ENCODE measurements at regions not wholly inside any gene's neighbourhood (a gene's known extent, or its start where the extent isn't known, plus 50 kb on each side); places are given as distances from the start of the nearest gene placed in this dataset.
"Not testable (repeated sequence)": the region's sequence is repeated elsewhere in the genome, so short reads cannot be mapped to it uniquely, and the experiment has no call there.

DNA sequence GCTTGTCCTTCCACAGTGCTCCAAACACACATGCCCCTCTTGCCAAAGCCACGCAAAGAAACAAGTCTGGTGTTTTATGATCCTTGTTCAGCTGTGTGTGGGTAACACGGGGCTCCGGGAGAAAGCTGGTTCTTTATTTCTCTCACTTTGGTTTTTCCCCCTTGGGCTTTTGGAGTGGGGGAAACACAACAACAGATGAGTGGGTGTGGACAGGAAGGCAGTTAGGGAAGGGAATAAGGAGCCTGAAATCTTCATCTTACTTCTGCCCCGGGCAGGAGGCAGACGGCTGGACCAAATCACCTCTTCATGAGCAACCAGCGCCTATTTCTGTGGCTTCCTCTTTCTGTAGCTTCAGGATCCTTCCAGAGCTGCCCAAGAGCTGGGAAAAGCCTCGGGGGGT is 218.5 kb downstream of the PHETA1 start:
- no peak for DNase-seq

DNA sequence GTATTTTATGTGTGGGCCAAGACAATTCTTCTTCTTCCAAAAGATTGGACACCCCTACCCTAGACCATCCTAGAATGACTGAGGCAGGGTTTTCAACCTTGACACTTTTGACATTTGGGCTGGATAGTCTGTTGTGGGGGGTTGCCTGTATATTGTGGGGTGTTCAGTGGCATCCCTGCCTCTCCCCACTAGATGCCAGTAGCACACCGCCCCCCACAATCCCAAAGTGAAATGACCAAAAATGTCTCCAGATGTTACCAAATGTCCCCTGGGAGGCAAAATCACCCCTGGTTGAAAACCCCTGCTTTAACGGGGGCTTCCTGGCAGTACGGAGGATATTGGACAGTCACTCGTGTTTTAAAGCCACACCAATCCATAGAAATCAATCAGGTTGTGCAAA is 219.6 kb downstream of the PHETA1 start:
- DNase-seq = no peak

DNA sequence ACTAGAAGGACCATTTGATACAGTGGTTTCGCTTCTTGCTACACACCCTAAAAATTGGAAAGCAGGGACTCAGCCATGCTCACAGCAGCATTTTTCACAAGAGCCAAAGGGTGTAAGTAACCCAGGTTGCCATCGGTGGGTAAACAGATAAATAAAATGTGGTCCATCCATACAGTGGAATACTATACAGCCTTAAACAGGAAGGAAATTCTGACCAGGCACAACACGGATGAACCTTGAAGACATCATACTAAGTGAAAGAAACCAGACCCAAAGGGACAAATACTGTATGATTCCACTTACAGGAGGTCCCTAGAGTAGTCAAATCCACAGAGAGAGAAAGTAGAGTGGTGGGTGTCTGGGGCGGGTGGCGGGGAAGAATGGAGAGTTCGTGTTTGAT is 220.9 kb downstream of the PHETA1 start:
- DNase-seq = no peak

- DNase-seq = no peak
These were observed 222.9 kb upstream of the MYL2 start for GRCh38 chr12:111143271-111143670.

DNA sequence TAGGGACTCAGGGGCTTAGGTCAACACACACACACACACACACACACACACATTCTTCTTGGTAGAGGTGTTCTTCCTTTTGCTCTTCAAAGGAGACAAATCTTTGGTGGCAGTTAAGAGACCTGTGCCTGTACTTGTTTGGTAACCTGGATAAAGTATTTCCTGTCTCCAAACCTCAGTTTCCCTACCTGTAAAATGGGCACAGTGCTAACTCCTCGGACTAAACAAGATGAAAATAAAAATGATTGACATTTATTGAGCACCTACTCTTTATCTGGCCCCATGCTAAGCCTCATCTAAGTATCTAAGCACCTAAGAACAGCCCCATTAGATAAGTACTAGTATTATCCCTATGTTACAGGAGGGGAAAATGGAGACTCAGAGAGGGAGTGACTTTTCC is 220.8 kb upstream of the MYL2 start:
- no peak for DNase-seq

DNA sequence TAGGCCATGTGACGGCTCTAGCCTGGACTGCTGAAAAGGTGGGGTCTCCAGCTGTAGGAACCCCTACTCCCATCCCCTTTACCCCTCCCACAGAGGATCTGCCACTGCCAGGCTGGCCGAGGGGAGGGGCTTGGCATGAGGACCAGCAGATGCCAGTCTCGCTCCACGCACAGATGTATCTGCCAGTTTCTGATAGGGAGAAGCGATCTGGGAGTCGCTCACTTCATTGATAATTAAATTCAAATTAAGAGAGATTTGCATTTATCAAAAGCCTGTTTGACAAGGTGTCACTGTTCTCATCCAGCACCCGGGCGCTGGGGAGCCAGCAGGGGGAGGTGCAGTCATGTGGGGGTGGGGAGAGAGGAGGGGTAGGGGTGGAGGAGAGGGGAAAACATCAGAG is 217.6 kb upstream of the MYL2 start:
- no peak for DNase-seq

DNA sequence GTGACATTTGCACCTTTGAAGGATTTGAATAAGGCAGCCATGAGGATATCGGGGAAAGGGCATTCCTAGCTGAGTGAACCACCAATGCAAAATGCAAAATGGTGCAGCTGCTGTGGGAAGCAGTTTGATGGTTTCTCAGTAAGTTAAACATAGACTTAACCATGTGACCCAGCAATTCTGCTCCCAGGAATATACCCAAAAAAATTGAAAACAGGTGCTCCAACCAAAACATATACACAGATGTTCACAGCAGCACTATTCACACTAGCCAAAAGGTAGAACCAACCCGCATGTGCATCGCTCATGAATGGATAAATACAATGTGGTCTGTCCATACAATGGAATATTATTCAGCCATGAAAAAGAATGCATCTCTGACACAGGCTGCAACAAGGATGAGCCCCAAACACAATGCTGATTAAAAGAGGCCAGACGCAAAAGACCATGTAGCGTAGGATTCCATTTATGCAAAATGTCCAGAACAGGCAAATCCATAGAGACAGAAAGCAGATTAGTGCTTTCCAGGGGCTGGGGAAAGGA is 215.0 kb upstream of the MYL2 start:
- no peak for DNase-seq

GRCh38 chr12:111130336-111130735 is 210.0 kb upstream of the MYL2 start:
- no peak for DNase-seq

DNA sequence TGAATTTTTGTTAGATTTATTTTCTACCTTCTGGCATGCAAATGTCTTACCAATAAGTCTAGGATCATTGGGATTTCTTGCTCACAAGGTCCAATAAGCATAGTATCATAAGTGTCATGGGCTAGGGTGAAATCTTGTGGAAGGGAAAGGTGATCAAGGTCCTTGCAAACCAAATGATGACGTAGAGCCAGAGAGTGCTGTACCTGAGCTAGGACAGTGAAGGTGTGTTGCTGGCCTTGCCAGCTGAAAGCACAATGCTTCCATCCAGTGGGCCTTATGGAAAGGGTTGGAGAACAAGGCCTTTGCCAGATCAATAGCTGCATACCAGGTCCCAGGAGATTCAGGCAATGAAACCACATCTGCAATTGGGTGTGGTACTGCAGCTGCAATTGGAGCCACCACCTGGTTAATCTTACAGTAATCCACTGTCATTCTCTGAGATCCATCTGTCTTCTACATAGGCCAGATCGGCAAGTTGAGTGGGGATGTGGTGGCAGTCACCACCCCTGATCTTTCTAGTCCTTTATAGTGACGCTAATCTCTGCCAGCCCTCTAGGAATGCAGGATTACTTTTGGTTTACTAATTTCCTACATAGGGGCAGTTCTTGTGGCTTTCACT is 208.9 kb upstream of the MYL2 start:
- no peak for DNase-seq

- DNase-seq = no peak
These were observed 206.0 kb upstream of the MYL2 start for GRCh38 chr12:111126331-111126730.

DNA sequence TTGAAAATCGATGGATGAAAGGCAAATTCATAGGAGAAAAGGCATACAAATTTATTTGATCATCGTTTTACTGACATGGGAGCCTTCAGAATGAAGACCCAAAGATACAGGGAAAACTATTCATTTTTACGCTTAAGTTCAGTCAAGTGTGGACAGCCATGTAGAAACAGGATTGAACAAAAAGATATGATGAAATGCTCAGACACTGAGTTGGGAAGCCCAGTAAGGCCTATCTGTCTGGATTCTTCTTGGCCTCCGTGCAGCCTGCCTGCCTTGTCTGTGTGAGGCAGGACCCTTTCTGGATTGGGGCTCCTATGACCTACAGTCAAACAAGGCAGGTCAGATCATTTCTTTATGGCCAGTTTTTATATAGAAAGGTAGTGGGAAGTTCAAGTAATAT is 203.8 kb upstream of the MYL2 start:
- no peak for DNase-seq

DNA sequence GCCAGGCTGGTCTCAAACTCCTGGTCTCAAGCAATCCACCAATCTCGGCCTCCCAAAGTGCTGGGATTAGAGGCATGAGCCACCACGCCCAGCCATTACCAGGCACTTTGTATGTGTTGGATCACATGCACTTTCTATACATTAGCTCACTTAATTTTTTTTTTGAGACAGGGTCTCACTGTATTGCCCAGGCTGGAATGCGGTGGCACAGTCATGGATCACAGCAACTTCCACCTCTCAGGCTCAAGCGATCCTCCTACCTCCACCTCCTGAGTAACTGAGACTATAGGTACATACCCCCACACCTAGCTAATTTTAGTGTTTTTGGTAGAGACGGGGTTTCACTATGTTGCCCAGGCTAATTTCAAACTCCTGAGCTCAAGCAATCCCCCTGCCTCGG is 203.0 kb upstream of the MYL2 start:
- DNase-seq = no peak

DNA sequence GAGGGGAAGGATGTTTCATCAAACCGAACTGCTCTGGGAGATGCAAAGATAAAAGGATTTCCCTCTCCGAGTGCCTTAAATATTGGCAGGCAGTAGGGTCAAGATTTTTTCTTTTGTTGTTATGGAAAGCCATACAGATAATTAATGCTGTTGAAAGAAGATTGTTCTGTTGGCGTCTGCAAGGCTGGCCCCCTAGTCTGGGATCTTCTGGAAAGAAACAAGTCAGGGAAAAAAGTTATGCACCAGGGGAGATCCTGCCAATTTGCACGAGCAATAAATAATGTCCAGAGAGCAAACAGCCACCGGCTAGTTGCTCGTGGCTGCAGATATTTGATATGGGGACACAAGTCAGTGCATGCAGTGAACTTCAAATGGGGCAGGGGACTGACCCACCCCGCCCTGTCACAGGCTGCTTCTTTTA is 202.1 kb upstream of the MYL2 start:
- no peak for DNase-seq

DNA sequence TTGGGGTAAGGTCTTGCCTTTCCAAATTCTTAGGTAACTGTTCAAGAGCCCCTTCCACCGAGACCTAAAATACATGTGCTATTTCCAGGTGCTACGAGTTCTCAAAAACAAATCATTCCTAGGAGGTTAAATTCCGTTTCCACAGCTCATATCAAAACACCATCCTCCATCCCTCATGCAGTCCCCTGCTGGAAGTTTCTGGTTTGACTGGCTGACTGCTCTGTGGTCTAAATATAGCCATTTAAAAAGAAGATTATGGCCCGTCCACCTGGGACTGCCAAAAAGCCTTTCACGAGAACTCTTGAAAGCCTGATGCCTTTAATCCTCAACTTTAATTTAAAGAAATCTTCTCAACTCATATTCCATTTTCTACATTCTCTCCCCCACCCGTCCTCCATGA is 201.5 kb upstream of the MYL2 start:
- DNase-seq = no peak

DNA sequence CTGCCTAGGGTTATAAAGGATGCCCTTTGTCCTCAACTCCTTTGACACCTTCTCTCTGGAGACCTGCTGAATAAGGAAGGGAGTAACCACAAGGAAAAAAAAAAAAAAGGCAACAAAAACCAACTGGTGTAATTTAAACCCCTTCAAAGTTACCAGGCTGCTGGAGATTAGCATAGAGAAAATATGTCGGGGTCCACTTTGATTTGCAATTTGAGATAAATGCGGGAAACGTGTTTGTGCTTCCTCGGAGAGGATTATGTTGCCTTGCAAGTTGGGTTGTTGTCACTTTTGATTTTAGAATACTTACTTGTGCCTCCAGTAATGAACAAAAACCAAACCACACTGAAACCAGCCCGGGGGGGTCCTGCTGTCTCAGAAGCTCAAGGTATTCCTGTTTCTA is 200.2 kb upstream of the MYL2 start:
- DNase-seq = no peak

DNA sequence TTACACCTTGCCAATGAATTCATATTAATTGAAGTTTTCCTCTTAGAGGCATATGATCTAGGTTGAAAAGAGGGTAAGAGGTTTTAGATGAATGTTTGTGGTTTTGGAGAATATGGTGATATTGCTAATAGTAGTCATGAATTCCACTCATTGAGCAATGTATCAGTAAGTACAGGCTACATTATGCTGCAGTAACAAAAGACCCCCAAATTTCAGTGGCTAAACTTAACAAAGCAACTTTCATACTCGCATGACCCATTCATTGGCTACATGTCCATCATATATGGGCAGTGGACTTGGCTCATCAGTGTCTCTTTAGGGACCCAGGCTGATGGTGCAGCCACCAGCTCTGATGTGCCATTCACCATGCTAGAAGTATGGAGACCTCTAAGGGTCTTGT is 196.6 kb upstream of the MYL2 start:
- DNase-seq = no peak

- DNase-seq = not testable (repeated sequence)
These were observed 192.9 kb upstream of the MYL2 start for GRCh38 chr12:111113313-111113712.

- DNase-seq = no peak
These were observed 192.1 kb upstream of the MYL2 start for GRCh38 chr12:111112311-111113098.

DNA sequence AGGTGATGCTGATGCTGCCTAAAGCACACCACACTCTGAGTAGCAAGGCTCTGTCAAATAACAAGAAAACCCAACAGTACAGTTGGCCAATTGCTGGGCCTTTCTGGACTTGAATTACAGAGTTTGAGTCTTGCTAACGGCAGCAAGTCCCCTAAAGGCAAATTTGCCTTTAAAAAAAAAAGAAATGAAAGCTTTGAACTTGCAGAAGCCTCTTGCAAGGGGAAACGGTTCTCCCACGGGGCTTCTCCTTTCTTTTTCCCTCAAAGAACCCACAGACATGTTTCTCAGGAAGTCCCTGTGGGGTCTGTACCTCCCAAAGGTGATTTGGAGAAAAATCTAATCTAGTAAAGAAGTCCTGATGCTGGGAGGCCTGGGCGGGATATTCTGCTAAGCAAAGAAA is 191.3 kb upstream of the MYL2 start:
- DNase-seq = no peak

DNA sequence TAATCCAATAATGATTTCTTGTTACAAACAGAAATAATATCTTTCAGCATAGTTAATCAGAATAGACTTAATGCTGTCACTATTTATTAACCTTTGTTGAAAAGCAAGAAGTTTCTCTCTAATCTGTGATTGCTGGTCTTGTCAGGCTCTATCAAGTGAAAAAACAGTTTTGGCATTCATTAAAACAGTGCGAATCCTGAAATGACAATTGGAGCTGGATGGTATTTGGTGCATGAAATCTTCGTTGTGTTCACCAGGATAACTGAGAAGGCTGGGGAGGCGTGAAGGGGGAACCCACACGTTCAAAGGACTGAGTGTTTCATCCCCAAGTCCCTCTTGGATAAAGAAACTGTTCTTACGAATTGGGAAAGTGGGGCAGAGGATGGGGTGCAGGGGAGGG is 190.2 kb upstream of the MYL2 start:
- DNase-seq = no peak

DNA sequence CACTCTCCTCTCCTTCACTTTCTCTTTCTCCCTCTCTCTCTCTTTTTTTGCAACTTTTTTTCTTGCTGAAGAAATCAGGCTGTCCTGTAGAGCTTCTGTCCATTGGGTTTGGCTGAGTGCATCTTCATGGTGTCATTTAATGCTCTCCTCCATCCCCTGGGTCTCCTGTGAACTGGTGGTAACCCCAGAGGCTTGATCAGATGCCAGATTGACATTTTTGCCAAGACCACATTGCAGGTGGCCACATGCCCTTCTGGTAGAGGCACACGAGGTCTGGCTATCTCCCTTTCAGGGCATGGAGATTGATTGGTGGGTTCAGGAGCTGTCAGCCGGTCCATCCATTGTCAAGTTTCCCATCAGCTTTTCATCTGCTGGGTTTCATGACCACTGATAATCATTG is 188.3 kb upstream of the MYL2 start:
- no peak for DNase-seq

DNA sequence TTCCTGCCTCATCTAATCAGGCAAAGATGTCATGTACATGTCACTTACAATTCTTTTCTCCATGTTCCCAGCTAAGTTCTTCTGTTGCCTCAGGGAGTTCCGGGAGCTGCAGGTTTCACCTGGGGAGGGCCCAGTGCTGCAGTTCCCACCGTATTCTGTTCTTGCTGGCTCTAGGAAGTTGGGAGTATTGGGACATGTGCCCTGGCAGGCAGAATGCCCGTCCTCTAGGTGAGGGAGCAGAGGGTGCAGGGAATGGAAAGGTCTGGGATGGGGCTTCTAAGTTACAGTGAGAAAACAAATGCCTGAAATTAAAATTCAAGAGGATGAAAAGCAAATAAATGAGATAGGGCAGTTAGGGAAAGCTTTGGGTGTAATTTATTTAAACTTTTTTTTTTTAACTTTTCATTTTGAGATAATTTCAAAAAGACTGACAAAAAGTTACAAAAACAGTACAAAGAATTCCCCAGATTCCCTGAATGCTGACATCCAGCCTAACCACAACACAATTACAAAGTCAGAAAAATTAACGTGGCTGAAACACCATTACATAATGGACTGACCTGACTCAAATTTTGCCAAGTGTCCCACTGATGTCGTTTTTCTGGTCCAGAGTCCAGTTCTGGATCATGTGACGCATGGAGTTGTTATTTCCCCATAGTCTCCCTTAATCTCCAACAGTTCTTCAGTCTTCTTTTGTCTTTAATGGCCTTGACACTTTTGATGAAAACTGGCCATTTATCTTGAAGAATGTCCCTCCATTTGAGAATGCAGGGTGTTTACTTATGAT is 187.2 kb upstream of the MYL2 start:
- DNase-seq = no peak

GRCh38 chr12:111105294-111105693 is 184.9 kb upstream of the MYL2 start:
- no peak for DNase-seq

- no peak for DNase-seq
These were observed 183.2 kb upstream of the MYL2 start for GRCh38 chr12:111103583-111103982.
